ENCODE measurements at regions not wholly inside any gene's neighbourhood (a gene's known extent, or its start where the extent isn't known, plus 50 kb on each side); places are given as distances from the start of the nearest gene placed in this dataset.

- H3K36me3 ChIP-seq = no peaks in the 10 kb centered on the region
- H3K27me3 ChIP-seq = no peaks in the 10 kb centered on the region
- WGBS, 2 donors = 26 to 62% methylated on average over 1 of the region's 1 CpG
- no peak overlapping the region for H3K4me3 ChIP-seq
- H3K27ac ChIP-seq = no peak overlapping the region
- no peaks in the 10 kb centered on the region for H3K4me1 ChIP-seq
- TF ChIP-seq POLR2AphosphoS5 (IDR thresholded peaks at IDR 0.05) = no peak
- no peak for TF ChIP-seq POLR2A (IDR thresholded peaks at IDR 0.05)
- no peak for TF ChIP-seq EP300 (IDR thresholded peaks at IDR 0.05)
- no peak for TF ChIP-seq CTCF (IDR thresholded peaks at IDR 0.05)
- DNase-seq = no peak
- intact Hi-C loops (cut with DNase I) = no loop called here
- no peaks in the 10 kb centered on the region for H3K9me3 ChIP-seq
Measured at GRCh38 chr4:126124818-126125217, 810.1 kb downstream of the FAT4 start.

- peaks cover 0 to 3% (median 0%) of the 10 kb centered on the region in 4 donors for H3K9me3 ChIP-seq
- DNase-seq = no peak
- H3K36me3 ChIP-seq = no peaks in the 10 kb centered on the region
- intact Hi-C loops (cut with DNase I) = no loop called here
- H3K27me3 ChIP-seq = no peaks in the 10 kb centered on the region
- no peak overlapping the region for H3K4me3 ChIP-seq
- no peak overlapping the region for H3K27ac ChIP-seq
- TF ChIP-seq EP300 (IDR thresholded peaks at IDR 0.05) (no peak), CTCF (IDR thresholded peaks at IDR 0.05) (no peak), POLR2A (IDR thresholded peaks at IDR 0.05) (no peak), POLR2AphosphoS5 (IDR thresholded peaks at IDR 0.05) (no peak)
- no peaks in the 10 kb centered on the region for H3K4me1 ChIP-seq
Measured at GRCh38 chr4:126130215-126130614, 815.5 kb downstream of the FAT4 start.

GRCh38 chr4:126136922-126137781 is 822.4 kb downstream of the FAT4 start:
- DNase-seq = no peak
- Histone ChIP-seq H3K4me3 (no peak overlapping the region), H3K27me3 (no peaks in the 10 kb centered on the region), H3K9me3 (no peaks in the 10 kb centered on the region), H3K36me3 (no peaks in the 10 kb centered on the region), H3K4me1 (no peaks in the 10 kb centered on the region), H3K27ac (no peak overlapping the region)
- 74 to 83% methylated on average over 5 of the region's 5 CpGs for WGBS, 2 donors
- TF ChIP-seq POLR2A (IDR thresholded peaks at IDR 0.05) = no peak
- TF ChIP-seq POLR2AphosphoS5 (IDR thresholded peaks at IDR 0.05) = no peak
- no peak for TF ChIP-seq EP300 (IDR thresholded peaks at IDR 0.05)
- TF ChIP-seq CTCF (IDR thresholded peaks at IDR 0.05) = no peak
- intact Hi-C loops (cut with DNase I) = no loop called here

DNA sequence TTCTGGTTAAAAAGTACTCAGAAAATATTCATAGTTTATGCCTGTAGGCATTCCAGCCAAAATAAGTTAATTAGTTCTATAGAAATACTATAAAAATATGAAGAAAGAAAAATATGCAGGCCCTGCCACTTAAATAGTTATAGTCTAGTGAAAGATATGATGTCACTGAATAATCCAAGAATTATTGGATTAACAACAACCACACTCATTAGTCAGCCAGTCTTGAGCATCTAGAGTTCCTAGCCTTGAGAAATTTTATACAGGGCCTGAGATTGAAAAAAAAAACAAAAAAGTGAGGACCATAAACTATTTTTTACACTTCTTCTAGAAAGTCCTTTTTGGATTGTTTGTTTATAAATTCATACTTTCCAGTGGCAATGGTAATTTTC is 823.0 kb downstream of the FAT4 start:
- Histone ChIP-seq H3K9me3 (no peaks in the 10 kb centered on the region), H3K4me3 (no peak overlapping the region), H3K36me3 (no peaks in the 10 kb centered on the region), H3K4me1 (no peaks in the 10 kb centered on the region), H3K27ac (no peak overlapping the region), H3K27me3 (no peaks in the 10 kb centered on the region)
- TF ChIP-seq CTCF (IDR thresholded peaks at IDR 0.05) = no peak
- TF ChIP-seq POLR2A (IDR thresholded peaks at IDR 0.05) = no peak
- no peak for TF ChIP-seq EP300 (IDR thresholded peaks at IDR 0.05)
- no peak for TF ChIP-seq POLR2AphosphoS5 (IDR thresholded peaks at IDR 0.05)
- intact Hi-C loops (cut with DNase I) = no loop called here
- DNase-seq = no peak
